ENCODE measurements at regions not wholly inside any gene's neighbourhood (a gene's known extent, or its start where the extent isn't known, plus 50 kb on each side); places are given as distances from the start of the nearest gene placed in this dataset.
"Not testable (repeated sequence)": the region's sequence is repeated elsewhere in the genome, so short reads cannot be mapped to it uniquely, and the experiment has no call there.

- DNase-seq (ENCODE audit: low read depth), result no peak
Observed at GRCh38 chr5:17364987-17365810, 132.8 kb upstream of the TAF11L2 start.

GRCh38 chr5:17365811-17366138 lies 132.3 kb upstream of the TAF11L2 start:
- DNase-seq (ENCODE audit: low read depth), result no peak

GRCh38 chr5:17367256-17367840 lies 130.7 kb upstream of the TAF11L2 start:
- DNase-seq (ENCODE audit: low read depth), result no peak

GRCh38 chr5:17370651-17371050 lies 127.4 kb upstream of the TAF11L2 start:
- DNase-seq (ENCODE audit: low read depth), result no peak

- no peak for DNase-seq (ENCODE audit: low read depth)
Observed at GRCh38 chr5:17373406-17373805, 124.6 kb upstream of the TAF11L2 start.

GRCh38 chr5:17373814-17374556 lies 124.0 kb upstream of the TAF11L2 start:
- DNase-seq (ENCODE audit: low read depth), result no peak

GRCh38 chr5:17374973-17375742 lies 122.9 kb upstream of the TAF11L2 start:
- no peak for DNase-seq (ENCODE audit: low read depth)

GRCh38 chr5:17375886-17376285 lies 122.1 kb upstream of the TAF11L2 start:
- not testable (repeated sequence) for DNase-seq (ENCODE audit: low read depth)

GRCh38 chr5:17378346-17378997 lies 119.6 kb upstream of the TAF11L2 start:
- DNase-seq (ENCODE audit: low read depth), result peak; percentile 58

- peak; percentile 36 for DNase-seq (ENCODE audit: low read depth)
Observed at GRCh38 chr5:17379100-17379951, 118.7 kb upstream of the TAF11L2 start.

- no peak for DNase-seq (ENCODE audit: low read depth)
Observed at GRCh38 chr5:17381932-17382331, 116.1 kb upstream of the TAF11L2 start.

- DNase-seq (ENCODE audit: low read depth), result no peak
Observed at GRCh38 chr5:17383526-17383925, 114.5 kb upstream of the TAF11L2 start.

GRCh38 chr5:17384181-17384580 lies 113.8 kb upstream of the TAF11L2 start:
- no peak for DNase-seq (ENCODE audit: low read depth)

- no peak for DNase-seq (ENCODE audit: low read depth)
Observed at GRCh38 chr5:17388717-17389116, 109.3 kb upstream of the TAF11L2 start.

GRCh38 chr5:17394086-17394485 lies 103.9 kb upstream of the TAF11L2 start:
- DNase-seq (ENCODE audit: low read depth), result no peak

- no peak for DNase-seq (ENCODE audit: low read depth)
Observed at GRCh38 chr5:17395106-17395880, 102.7 kb upstream of the TAF11L2 start.

- peak; percentile 36 for DNase-seq (ENCODE audit: low read depth)
Observed at GRCh38 chr5:17396247-17396646, 101.8 kb upstream of the TAF11L2 start.

GRCh38 chr5:17398431-17398830 lies 99.6 kb upstream of the TAF11L2 start:
- DNase-seq (ENCODE audit: low read depth), result peak; percentile 97
